ENCODE measurements at regions not wholly inside any gene's neighbourhood (a gene's known extent, or its start where the extent isn't known, plus 50 kb on each side); places are given as distances from the start of the nearest gene placed in this dataset.

- TF ChIP-seq CTCF (IDR thresholded peaks at IDR 0.05; ENCODE audit: insufficient read depth, low read length) = no peak
- no peak for TF ChIP-seq REST (IDR thresholded peaks at IDR 0.05; ENCODE audit: insufficient replicate concordance, low read depth)
- no peak for TF ChIP-seq SPI1 (IDR thresholded peaks at IDR 0.05; ENCODE audit: borderline replicate concordance, low read depth)
- TF ChIP-seq POLR2AphosphoS5 (IDR thresholded peaks at IDR 0.05; ENCODE audit: low read depth) = no peak
Measured at GRCh38 chr5:133750356-133750755, 138.0 kb upstream of the FSTL4 start.

All from HL-60 (cell line).